A549 (cell line): ENCODE measurements at regions not wholly inside any gene's neighbourhood (a gene's known extent, or its start where the extent isn't known, plus 50 kb on each side); places are given as distances from the start of the nearest gene placed in this dataset.

Source experiments
- ATAC-seq, 2 experiments: fragments of 200-7000 bp in 1 of 2; fragments of >200 bp in 1 of 2; cut with Nextera tagmentation in 1 of 2; cut with Tn5 transposase in 1 of 2; 3 replicates each; pipeline versions ENCODE4 v1.8.0 to v1.9.1; 2018 to 2020; ENCODE audit warnings: mild to moderate bottlenecking in 1 of 2, moderate library complexity in 1 of 2
- CTCF ChIA-PET: fragments of 300-600 bp; sonication (Branson Sonifier 250); formaldehyde crosslinking; extraction: SDS; loops from one replicate; lab custom pipeline; 2021; ENCODE audit warnings: antibody characterized with exemption, inconsistent platforms; lab: Yijun Ruan, JAX
- POLR2A ChIA-PET: fragments of 350-600 bp; formaldehyde crosslinking; extraction: SDS; loops from one replicate; lab custom pipeline; 2021; ENCODE audit warnings: antibody characterized with exemption, inconsistent platforms; lab: Yijun Ruan, JAX
- DNase-seq, 2 experiments: peaks; one replicate each; pipeline versions ENCODE4 v3.0.0 to v3.0.0-alpha.2; 2011 to 2016; ENCODE audit warnings: low read depth in 1 of 2, low spot score in 1 of 2
- FAIRE-seq: peaks from 2 replicates; lab custom pipeline; 2011; peaks lifted over from hg19 to GRCh38; lab: Jason Lieb, UNC
- H3K27ac ChIP-seq, 2 experiments: fragments of >200 bp; sonication (Bioruptor Twin); formaldehyde crosslinking; 3 replicates each; pipeline ENCODE4 v1.5.1; 2016 to 2017
- H3K4me1 ChIP-seq: fragments of >200 bp; sonication (Bioruptor Twin); formaldehyde crosslinking; 3 replicates; pipeline ENCODE4 v1.6.1; 2016
- H3K4me2 ChIP-seq: fragments of >200 bp; sonication (Bioruptor Twin); formaldehyde crosslinking; 3 replicates; pipeline ENCODE4 v1.6.1; 2016
- H3K4me3 ChIP-seq: fragments of >200 bp; sonication (Bioruptor Twin); formaldehyde crosslinking; 3 replicates; pipeline ENCODE4 v1.5.1; 2016
- H3K9me3 ChIP-seq: fragments of >200 bp; sonication (Bioruptor Twin); formaldehyde crosslinking; 3 replicates; pipeline ENCODE4 v1.6.1; 2016
- ATOH8 ChIP-seq: fragments of 250-450 bp; sonication (Bioruptor Pico); IDR thresholded peaks from 2 replicates; pipeline ENCODE4 v1.5.0; 2020; ENCODE audit warnings: low read depth, mild to moderate bottlenecking, moderate library complexity
- BCL3 ChIP-seq: fragments of >200 bp; sonication (Bioruptor Twin); formaldehyde crosslinking; IDR thresholded peaks from 3 replicates; pipeline ENCODE4 v1.6.1; 2016
- CBX8 ChIP-seq: fragments of 200-600 bp; sonication (generic); IDR thresholded peaks from 2 replicates; pipeline ENCODE4 v1.6.1; 2016
- CEBPB ChIP-seq, 2 experiments: fragments of >200 bp in 1 of 2; sonication (Bioruptor Twin) in 1 of 2; formaldehyde crosslinking in 1 of 2; IDR thresholded peaks; 2 replicates each; pipeline ENCODE4 v1.6.1; 2012 to 2016
- EHF ChIP-seq: fragments of 250-450 bp; sonication (Bioruptor Pico); IDR thresholded peaks from 2 replicates; pipeline ENCODE4 v1.5.0; 2020; ENCODE audit warnings: mild to moderate bottlenecking
- ELK1 ChIP-seq: fragments of 150-350 bp; IDR thresholded peaks from 2 replicates; pipeline ENCODE4 v1.6.1; 2014; ENCODE audit warnings: low read depth, mild to moderate bottlenecking, low read length
- FOSB ChIP-seq: fragments of 250-450 bp; sonication (Bioruptor Pico); IDR thresholded peaks from 2 replicates; pipeline ENCODE4 v1.5.0; 2020; ENCODE audit warnings: mild to moderate bottlenecking, moderate library complexity
- FOXS1 ChIP-seq: fragments of 250-450 bp; sonication (Bioruptor Pico); IDR thresholded peaks from 2 replicates; pipeline ENCODE4 v1.5.0; 2020; ENCODE audit warnings: mild to moderate bottlenecking, moderate library complexity
- GATA3 ChIP-seq: IDR thresholded peaks from 2 replicates; pipeline ENCODE4 v1.6.1; 2012; ENCODE audit warnings: borderline replicate concordance
- HDAC2 ChIP-seq: fragments of 200-600 bp; sonication (generic); IDR thresholded peaks from 2 replicates; pipeline ENCODE4 v1.6.1; 2016
- HES2 ChIP-seq: fragments of >200 bp; sonication (Bioruptor Twin); formaldehyde crosslinking; IDR thresholded peaks from 2 replicates; pipeline ENCODE4 v1.6.1; 2016
- HOXB13 ChIP-seq: fragments of 250-450 bp; sonication (Bioruptor Pico); IDR thresholded peaks from 2 replicates; pipeline ENCODE4 v1.5.0; 2020; ENCODE audit warnings: low read depth, mild to moderate bottlenecking, moderate library complexity
- HOXB5 ChIP-seq: fragments of 250-450 bp; sonication (Bioruptor Pico); IDR thresholded peaks from 2 replicates; pipeline ENCODE4 v1.5.0; 2020; ENCODE audit warnings: mild to moderate bottlenecking, moderate library complexity
- KDM1A ChIP-seq: fragments of 200-600 bp; sonication (generic); IDR thresholded peaks from 2 replicates; pipeline ENCODE4 v1.6.1; 2016; ENCODE audit warnings: low read depth, mild to moderate bottlenecking
- MAZ ChIP-seq: fragments of 150-350 bp; IDR thresholded peaks from 2 replicates; pipeline ENCODE4 v1.6.1; 2014; ENCODE audit warnings: antibody characterized with exemption, low read depth, low read length, borderline replicate concordance
- MYC ChIP-seq: IDR thresholded peaks from 2 replicates; pipeline ENCODE4 v1.6.1; 2012; ENCODE audit warnings: mild to moderate bottlenecking, inconsistent platforms, low read length, improper control_type of control experiment, borderline replicate concordance
- NPAS2 ChIP-seq: fragments of 250-450 bp; sonication (Bioruptor Pico); IDR thresholded peaks from 2 replicates; pipeline ENCODE4 v1.8.0; 2022; ENCODE audit warnings: mild to moderate bottlenecking, moderate library complexity, borderline replicate concordance
- NR3C1 ChIP-seq: fragments of >200 bp; sonication (Bioruptor Twin); formaldehyde crosslinking; IDR thresholded peaks from 3 replicates; pipeline ENCODE4 v1.6.1; 2017
- PBX3 ChIP-seq: IDR thresholded peaks from 2 replicates; pipeline ENCODE4 v1.6.1; 2012
- PHF8 ChIP-seq: fragments of 200-600 bp; sonication (generic); IDR thresholded peaks from 2 replicates; pipeline ENCODE4 v1.6.1; 2016; ENCODE audit warnings: low read depth, mild to moderate bottlenecking, antibody characterized with exemption, moderate library complexity, borderline replicate concordance
- POLR2A ChIP-seq: IDR thresholded peaks from 2 replicates; pipeline ENCODE4 v1.6.1; 2012; ENCODE audit warnings: mild to moderate bottlenecking, low read length
- POLR2AphosphoS2 ChIP-seq: conservative IDR thresholded peaks from 2 replicates; pipeline ENCODE4 v1.6.1; 2012; ENCODE audit warnings: low read length, improper control_type of control experiment, inconsistent platforms
- REST ChIP-seq: fragments of 200-600 bp; sonication (generic); IDR thresholded peaks from 2 replicates; pipeline ENCODE4 v1.6.1; 2016; ENCODE audit warnings: antibody characterized with exemption, mild to moderate bottlenecking, moderate library complexity
- RFX5 ChIP-seq: fragments of 450-650 bp; IDR thresholded peaks from 2 replicates; pipeline ENCODE4 v1.7.1; 2014; ENCODE audit warnings: antibody characterized with exemption, mild to moderate bottlenecking, moderate library complexity
- WGBS: methylation state at CpG from one replicate; pipeline ENCODE4 v1.1.6; 2017; ENCODE audit errors: missing lambda C conversion rate; 5-methylcytosine and 5-hydroxymethylcytosine counted together

- H3K4me3 ChIP-seq, result no peak overlapping the region
- peaks cover 2% of the 10 kb centered on the region; the same call in 1 of the 3 replicates for H3K4me1 ChIP-seq
- H3K4me2 ChIP-seq, result no peak overlapping the region
- no peaks in the 10 kb centered on the region for H3K9me3 ChIP-seq
- ATAC-seq (no peak), FAIRE-seq (no peak), DNase-seq (no peak)
- no peak overlapping the region for H3K27ac ChIP-seq
- ChIA-PET CTCF (no interaction called here), POLR2A (no interaction called here)
- 62% methylated on average over 5 of the region's 5 CpGs for WGBS
- TF ChIP-seq HOXB5 (CRISPR knock-in tag) (no peak), NPAS2 (CRISPR knock-in tag) (no peak), BCL3 (no peak), PBX3 (no peak), HES2 (no peak), ELK1 (no peak)
Observed at GRCh38 chr6:87945966-87946365, 101.7 kb upstream of the SPACA1 start.

- POLR2A ChIA-PET, result no interaction called here
- Histone ChIP-seq H3K27ac (no peak overlapping the region), H3K4me2 (no peak overlapping the region), H3K4me1 (peaks cover 2% of the 10 kb centered on the region; the same call in 1 of the 3 replicates), H3K9me3 (no peaks in the 10 kb centered on the region), H3K4me3 (no peak overlapping the region)
- CTCF ChIA-PET, result interaction anchor here (0.8 kb wide), 1 partner anchor 427 kb away, joined by 3 read pairs; no protein-coding TSS in a partner anchor
- DNase-seq (no peak), FAIRE-seq (no peak), ATAC-seq (no peak)
- 83% methylated on average over 6 of the region's 6 CpGs for WGBS
- no peak for TF ChIP-seq RFX5
- TF ChIP-seq ATOH8 (CRISPR knock-in tag), result no peak
- no peak for TF ChIP-seq CBX8
- no peak for TF ChIP-seq POLR2A
- no peak for TF ChIP-seq REST
- no peak for TF ChIP-seq PHF8
- no peak for TF ChIP-seq ELK1
- no peak for TF ChIP-seq FOXS1 (CRISPR knock-in tag)
- no peak for TF ChIP-seq NR3C1
- TF ChIP-seq MYC, result no peak
- TF ChIP-seq MAZ, result no peak
- no peak for TF ChIP-seq EHF
- TF ChIP-seq HDAC2, result no peak
- TF ChIP-seq CEBPB (IDR thresholded peaks at IDR 0.05), result no peak
- TF ChIP-seq POLR2AphosphoS2, result no peak
- no peak for TF ChIP-seq GATA3
- no peak for TF ChIP-seq HOXB13 (CRISPR knock-in tag)
- TF ChIP-seq FOSB (CRISPR knock-in tag), result no peak
- no peak for TF ChIP-seq KDM1A
Observed at GRCh38 chr6:87945181-87945580, 102.5 kb upstream of the SPACA1 start.
